Breast epithelium (tissue), 3 donors: ENCODE measurements at regions not wholly inside any gene's neighbourhood (a gene's known extent, or its start where the extent isn't known, plus 50 kb on each side); places are given as distances from the start of the nearest gene placed in this dataset.

Experiments
- POLR2A ChIP-seq: fragments of 450-650 bp; IDR thresholded peaks from one replicate; pipeline ENCODE4 v1.6.1; 2016; ENCODE audit warnings: antibody characterized with exemption, mild to moderate bottlenecking, moderate library complexity
- TF ChIP-seq, protein P1 (sequence below), 3 donors: fragments of 450-650 bp; IDR thresholded peaks; one replicate each; pipeline ENCODE4 v1.5.1; 2016 to 2017; ENCODE audit warnings: antibody characterized with exemption in 3 of 3, mild to moderate bottlenecking in 3 of 3, moderate library complexity in 3 of 3

DNA sequence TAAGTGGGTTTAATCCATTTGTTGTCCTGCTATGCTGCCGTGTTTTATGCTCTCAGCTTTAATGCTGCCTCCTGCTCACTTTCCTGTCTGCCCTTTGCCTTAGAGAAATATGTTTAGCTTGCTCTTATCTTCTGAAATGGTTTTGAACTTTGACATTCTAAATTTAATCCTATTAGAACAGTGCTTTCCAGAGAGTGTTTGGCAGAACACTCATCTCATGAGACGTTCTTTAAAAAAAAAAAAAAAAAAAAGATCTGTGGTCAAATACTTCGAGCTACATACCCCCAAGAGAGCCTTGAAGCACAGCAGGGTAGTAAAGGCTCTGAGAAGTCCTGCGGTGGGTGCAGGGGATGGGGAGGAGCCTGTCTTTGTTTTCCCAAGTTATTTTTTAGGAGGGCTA, 161.3 kb downstream of the SPP2 start:
- no peak for TF ChIP-seq POLR2A
- TF ChIP-seq, protein P1, sequence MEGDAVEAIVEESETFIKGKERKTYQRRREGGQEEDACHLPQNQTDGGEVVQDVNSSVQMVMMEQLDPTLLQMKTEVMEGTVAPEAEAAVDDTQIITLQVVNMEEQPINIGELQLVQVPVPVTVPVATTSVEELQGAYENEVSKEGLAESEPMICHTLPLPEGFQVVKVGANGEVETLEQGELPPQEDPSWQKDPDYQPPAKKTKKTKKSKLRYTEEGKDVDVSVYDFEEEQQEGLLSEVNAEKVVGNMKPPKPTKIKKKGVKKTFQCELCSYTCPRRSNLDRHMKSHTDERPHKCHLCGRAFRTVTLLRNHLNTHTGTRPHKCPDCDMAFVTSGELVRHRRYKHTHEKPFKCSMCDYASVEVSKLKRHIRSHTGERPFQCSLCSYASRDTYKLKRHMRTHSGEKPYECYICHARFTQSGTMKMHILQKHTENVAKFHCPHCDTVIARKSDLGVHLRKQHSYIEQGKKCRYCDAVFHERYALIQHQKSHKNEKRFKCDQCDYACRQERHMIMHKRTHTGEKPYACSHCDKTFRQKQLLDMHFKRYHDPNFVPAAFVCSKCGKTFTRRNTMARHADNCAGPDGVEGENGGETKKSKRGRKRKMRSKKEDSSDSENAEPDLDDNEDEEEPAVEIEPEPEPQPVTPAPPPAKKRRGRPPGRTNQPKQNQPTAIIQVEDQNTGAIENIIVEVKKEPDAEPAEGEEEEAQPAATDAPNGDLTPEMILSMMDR (IDR thresholded peaks at IDR 0.05): no peak
